ENCODE measurements at regions not wholly inside any gene's neighbourhood (a gene's known extent, or its start where the extent isn't known, plus 50 kb on each side); places are given as distances from the start of the nearest gene placed in this dataset.
"Not testable (repeated sequence)": the region's sequence is repeated elsewhere in the genome, so short reads cannot be mapped to it uniquely, and the experiment has no call there.

- H3K27me3 Mint-ChIP-seq (ENCODE audit: low read depth): peaks cover 17% of the 10 kb centered on the region
- H3K4me3 Mint-ChIP-seq: no peak overlapping the region
- H3K4me1 Mint-ChIP-seq: no peaks in the 10 kb centered on the region
- no peaks in the 10 kb centered on the region for H3K36me3 Mint-ChIP-seq (ENCODE audit: low read depth)
- TF ChIP-seq, protein P1, sequence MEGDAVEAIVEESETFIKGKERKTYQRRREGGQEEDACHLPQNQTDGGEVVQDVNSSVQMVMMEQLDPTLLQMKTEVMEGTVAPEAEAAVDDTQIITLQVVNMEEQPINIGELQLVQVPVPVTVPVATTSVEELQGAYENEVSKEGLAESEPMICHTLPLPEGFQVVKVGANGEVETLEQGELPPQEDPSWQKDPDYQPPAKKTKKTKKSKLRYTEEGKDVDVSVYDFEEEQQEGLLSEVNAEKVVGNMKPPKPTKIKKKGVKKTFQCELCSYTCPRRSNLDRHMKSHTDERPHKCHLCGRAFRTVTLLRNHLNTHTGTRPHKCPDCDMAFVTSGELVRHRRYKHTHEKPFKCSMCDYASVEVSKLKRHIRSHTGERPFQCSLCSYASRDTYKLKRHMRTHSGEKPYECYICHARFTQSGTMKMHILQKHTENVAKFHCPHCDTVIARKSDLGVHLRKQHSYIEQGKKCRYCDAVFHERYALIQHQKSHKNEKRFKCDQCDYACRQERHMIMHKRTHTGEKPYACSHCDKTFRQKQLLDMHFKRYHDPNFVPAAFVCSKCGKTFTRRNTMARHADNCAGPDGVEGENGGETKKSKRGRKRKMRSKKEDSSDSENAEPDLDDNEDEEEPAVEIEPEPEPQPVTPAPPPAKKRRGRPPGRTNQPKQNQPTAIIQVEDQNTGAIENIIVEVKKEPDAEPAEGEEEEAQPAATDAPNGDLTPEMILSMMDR (conservative IDR thresholded peaks at IDR 0.05): no peak
- no peak for DNase-seq (ENCODE audit: low read depth, low spot score)
- no peak overlapping the region for H3K27ac Mint-ChIP-seq (ENCODE audit: unreplicated experiment)
- peaks cover 12% of the 10 kb centered on the region for H3K9me3 Mint-ChIP-seq
Measured at GRCh38 chr4:55005910-55006309, 119.5 kb downstream of the KDR start.

- Mint-ChIP-seq H3K36me3 (ENCODE audit: low read depth) (no peaks in the 10 kb centered on the region), H3K9me3 (peaks cover 6% of the 10 kb centered on the region), H3K4me3 (no peak overlapping the region), H3K27ac (ENCODE audit: unreplicated experiment) (no peak overlapping the region), H3K27me3 (ENCODE audit: low read depth) (peaks cover 19% of the 10 kb centered on the region), H3K4me1 (no peaks in the 10 kb centered on the region)
- TF ChIP-seq, protein P1 (conservative IDR thresholded peaks at IDR 0.05): no peak
- DNase-seq (ENCODE audit: low read depth, low spot score): no peak
Measured at GRCh38 chr4:55004831-55005230, 120.6 kb downstream of the KDR start.

DNA sequence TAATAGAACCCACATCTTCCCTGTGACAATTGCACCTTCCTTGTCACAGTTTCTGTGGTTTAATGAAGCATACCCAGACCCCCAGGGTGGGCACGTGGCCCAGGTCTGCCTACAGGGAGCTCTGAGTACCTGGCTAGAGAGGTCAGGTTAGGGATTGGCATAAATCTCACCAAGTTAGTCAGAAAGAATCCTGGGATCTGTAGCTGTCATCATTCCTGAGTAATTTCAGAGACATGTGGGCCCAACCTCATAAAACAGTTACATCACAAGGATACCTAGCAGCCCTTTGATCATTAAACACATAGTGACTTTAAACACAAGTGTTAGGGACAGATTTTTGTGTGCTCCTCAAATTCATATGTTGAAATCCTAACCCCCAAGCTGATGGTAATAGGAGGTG, 123.0 kb downstream of the KDR start:
- H3K27ac Mint-ChIP-seq (ENCODE audit: unreplicated experiment): no peak overlapping the region

DNA sequence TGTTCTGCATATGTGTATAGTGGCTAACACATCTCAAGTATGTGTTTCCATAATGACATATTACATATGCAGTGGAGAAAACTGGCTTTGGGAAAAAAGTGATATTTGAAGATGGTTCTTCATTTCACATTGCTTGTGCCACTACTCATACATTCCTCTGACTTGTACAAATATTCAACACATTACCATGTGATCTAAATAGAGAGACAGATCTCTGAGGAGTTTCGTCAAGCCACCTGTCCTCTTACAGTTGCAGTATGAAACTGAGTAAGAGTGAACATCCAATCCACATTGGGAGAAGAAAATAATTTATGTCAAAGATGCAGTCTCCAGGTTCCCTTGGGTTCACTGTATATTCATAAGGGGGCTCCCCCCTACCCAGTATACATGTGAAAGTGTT, 123.9 kb downstream of the KDR start:
- DNase-seq (ENCODE audit: low read depth, low spot score): no peak
- Mint-ChIP-seq H3K27me3 (ENCODE audit: low read depth) (peaks cover 28% of the 10 kb centered on the region), H3K9me3 (peaks cover 3% of the 10 kb centered on the region), H3K4me3 (no peak overlapping the region), H3K36me3 (ENCODE audit: low read depth) (no peaks in the 10 kb centered on the region), H3K27ac (ENCODE audit: unreplicated experiment) (no peak overlapping the region), H3K4me1 (no peaks in the 10 kb centered on the region)
- TF ChIP-seq, protein P1 (conservative IDR thresholded peaks at IDR 0.05): no peak

More for the DNA sequence above, 123.0 kb downstream of the KDR start:
- Mint-ChIP-seq H3K4me1 (no peaks in the 10 kb centered on the region), H3K4me3 (no peak overlapping the region), H3K36me3 (ENCODE audit: low read depth) (no peaks in the 10 kb centered on the region), H3K9me3 (peaks cover 3% of the 10 kb centered on the region), H3K27me3 (ENCODE audit: low read depth) (peaks cover 28% of the 10 kb centered on the region)
- TF ChIP-seq, protein P1 (conservative IDR thresholded peaks at IDR 0.05): no peak
- no peak for DNase-seq (ENCODE audit: low read depth, low spot score)

DNA sequence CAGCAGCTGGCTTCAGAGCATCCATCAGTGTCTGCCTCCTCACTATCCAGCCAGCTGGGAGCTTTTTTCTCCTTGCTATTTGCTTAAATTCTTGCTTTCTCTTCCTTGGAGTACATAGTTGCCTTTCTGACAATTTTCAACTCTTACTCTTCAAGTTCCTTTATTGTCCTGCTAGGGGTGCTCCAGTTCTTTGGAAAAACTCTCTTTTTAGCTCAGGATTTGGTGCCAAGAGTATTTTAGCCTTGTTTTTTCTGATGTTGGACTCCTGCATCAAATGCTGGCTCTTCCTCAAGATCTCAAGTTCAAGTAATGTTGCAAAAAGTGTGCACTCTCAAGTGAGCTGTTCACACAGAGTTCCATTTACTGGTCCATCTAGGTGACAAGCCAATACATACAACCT, 126.4 kb downstream of the KDR start:
- H3K36me3 Mint-ChIP-seq (ENCODE audit: low read depth): no peaks in the 10 kb centered on the region
- TF ChIP-seq, protein P1 (conservative IDR thresholded peaks at IDR 0.05): peak; percentile 43
- H3K4me1 Mint-ChIP-seq: no peaks in the 10 kb centered on the region
- H3K9me3 Mint-ChIP-seq: peaks cover 8% of the 10 kb centered on the region
- H3K27ac Mint-ChIP-seq (ENCODE audit: unreplicated experiment): no peak overlapping the region
- H3K27me3 Mint-ChIP-seq (ENCODE audit: low read depth): peaks cover 24% of the 10 kb centered on the region
- H3K4me3 Mint-ChIP-seq: no peak overlapping the region
- no peak for DNase-seq (ENCODE audit: low read depth, low spot score)

DNA sequence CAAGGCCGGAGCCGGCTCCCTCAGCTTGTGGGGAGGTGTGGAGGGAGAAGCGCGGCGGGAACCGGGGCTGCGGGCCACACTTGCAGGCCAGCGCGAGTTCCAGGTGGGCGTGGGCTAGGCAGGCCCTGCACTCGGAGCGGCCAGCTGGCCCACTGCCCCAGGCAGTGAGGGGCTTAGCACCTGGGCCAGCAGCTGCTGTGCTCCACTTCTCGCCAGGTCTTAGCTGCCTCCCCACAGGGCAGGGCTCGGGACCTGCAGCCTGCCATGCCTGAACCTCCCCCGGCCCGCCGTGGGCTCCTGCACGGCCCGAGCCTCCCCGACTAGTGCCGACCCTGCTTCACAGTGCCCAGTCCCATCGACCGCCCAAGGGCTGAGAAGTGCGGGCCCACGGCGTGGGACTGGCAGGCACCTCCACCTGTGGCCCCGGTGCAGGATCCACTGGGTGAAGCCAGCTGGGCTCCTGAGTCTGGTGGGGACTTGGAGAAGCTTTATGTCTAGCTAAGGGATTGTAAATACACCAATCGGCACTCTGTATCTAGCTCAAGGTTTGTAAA, 131.8 kb downstream of the KDR start:
- DNase-seq (ENCODE audit: low read depth, low spot score); H3K27ac Mint-ChIP-seq (ENCODE audit: unreplicated experiment); H3K4me3 Mint-ChIP-seq; H3K27me3 Mint-ChIP-seq (ENCODE audit: low read depth); H3K36me3 Mint-ChIP-seq (ENCODE audit: low read depth); H3K4me1 Mint-ChIP-seq: not testable (repeated sequence)
- peaks cover 20% of the 10 kb centered on the region for H3K9me3 Mint-ChIP-seq

Measured in neural crest cell (in vitro differentiated cells).